ENCODE measurements at regions not wholly inside any gene's neighbourhood (a gene's known extent, or its start where the extent isn't known, plus 50 kb on each side); places are given as distances from the start of the nearest gene placed in this dataset.

GRCh38 chrX:40177117-40177430 lies 79.3 kb upstream of the BCOR start:
- peak; percentile 47 for DNase-seq (ENCODE audit: low spot score)
- no peak for TF ChIP-seq CTCF (IDR thresholded peaks at IDR 0.05; ENCODE audit: extremely low read depth, missing control alignments)

- TF ChIP-seq CTCF (IDR thresholded peaks at IDR 0.05; ENCODE audit: extremely low read depth, missing control alignments), result no peak
Measured at GRCh38 chrX:40176351-40177116, 78.8 kb upstream of the BCOR start.

GRCh38 chrX:40175511-40176350 lies 78.0 kb upstream of the BCOR start:
- peak; percentile 77 for DNase-seq (ENCODE audit: low spot score)
- no peak for TF ChIP-seq CTCF (IDR thresholded peaks at IDR 0.05; ENCODE audit: extremely low read depth, missing control alignments)

More at GRCh38 chrX:40176351-40177116, 78.8 kb upstream of the BCOR start:
- DNase-seq (ENCODE audit: low spot score), result peak; percentile 71

GRCh38 chrX:40174854-40175510 lies 77.2 kb upstream of the BCOR start:
- no peak for TF ChIP-seq CTCF (IDR thresholded peaks at IDR 0.05; ENCODE audit: extremely low read depth, missing control alignments)
- DNase-seq (ENCODE audit: low spot score), result peak; percentile 44

GRCh38 chrX:40174001-40174853 lies 76.5 kb upstream of the BCOR start:
- DNase-seq (ENCODE audit: low spot score), result peak; percentile 52
- no peak for TF ChIP-seq CTCF (IDR thresholded peaks at IDR 0.05; ENCODE audit: extremely low read depth, missing control alignments)

GRCh38 chrX:40173143-40174000 lies 75.6 kb upstream of the BCOR start:
- no peak for TF ChIP-seq CTCF (IDR thresholded peaks at IDR 0.05; ENCODE audit: extremely low read depth, missing control alignments)
- DNase-seq (ENCODE audit: low spot score), result no peak

Data from GM20000 (cell line).